NCI-H345 (cell line): ENCODE measurements at regions not wholly inside any gene's neighbourhood (a gene's known extent, or its start where the extent isn't known, plus 50 kb on each side); places are given as distances from the start of the nearest gene placed in this dataset.

ENCODE experiments used
- DNase-seq: peaks from one replicate; lab custom pipeline; 2025; lab: John Stamatoyannopoulos, UW

DNA sequence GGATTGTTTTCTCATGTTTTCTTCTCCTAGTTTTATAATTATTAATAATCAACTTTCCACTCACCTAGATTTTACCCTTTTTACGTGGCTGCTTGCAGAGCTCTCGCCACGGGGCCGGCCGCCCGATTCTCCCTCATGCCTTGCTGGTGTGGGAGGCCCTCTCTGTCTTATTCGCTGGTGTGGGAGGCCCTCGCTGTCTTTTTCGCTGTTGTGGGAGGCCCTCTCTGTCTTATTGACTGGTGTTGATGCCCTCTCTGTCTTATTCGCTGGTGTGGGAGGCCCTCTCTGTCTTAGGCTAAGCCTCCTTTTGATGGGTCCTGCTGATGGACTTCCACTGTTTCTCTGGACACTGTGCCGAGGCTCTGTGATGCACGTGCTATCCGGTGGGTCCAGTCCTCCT is 161.3 kb upstream of the IRX2 start:
- DNase-seq, result no peak

DNA sequence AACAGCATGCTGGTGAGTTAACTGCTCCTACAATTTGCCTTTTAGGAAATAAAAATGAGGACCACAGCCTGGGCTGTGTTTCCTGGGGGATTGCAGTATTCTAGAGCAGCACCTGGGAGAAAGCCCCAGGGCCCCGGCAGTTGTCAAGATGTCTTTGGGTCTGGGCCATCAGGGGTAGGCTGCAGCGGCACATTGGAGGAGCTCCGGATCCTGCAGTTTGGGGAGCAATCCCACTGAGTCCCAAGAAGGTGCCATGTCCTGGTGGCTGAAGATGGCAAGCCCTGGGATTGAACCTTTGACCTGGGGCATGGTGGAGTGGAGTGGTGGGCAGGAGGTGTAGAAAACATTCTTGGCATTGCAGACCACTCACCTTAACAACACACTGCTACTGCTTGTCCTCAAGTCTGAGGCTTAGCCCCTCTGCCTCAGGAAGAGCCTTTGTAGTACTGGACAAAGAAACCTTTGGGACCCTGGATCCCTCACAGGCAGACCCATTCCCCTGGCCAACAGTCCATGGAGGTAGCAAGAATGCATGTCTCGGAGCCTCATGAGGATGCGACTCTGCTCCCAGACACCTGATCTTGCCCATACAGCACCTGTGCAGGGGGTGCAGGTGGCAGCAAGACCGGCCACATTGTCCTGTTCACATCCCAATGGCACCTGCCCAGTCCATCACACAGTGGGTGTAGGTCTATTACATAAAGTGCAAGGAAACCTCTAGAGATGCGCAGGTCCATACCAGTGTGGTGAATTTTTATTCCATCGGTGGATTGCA is 159.1 kb upstream of the IRX2 start:
- DNase-seq, result no peak

DNA sequence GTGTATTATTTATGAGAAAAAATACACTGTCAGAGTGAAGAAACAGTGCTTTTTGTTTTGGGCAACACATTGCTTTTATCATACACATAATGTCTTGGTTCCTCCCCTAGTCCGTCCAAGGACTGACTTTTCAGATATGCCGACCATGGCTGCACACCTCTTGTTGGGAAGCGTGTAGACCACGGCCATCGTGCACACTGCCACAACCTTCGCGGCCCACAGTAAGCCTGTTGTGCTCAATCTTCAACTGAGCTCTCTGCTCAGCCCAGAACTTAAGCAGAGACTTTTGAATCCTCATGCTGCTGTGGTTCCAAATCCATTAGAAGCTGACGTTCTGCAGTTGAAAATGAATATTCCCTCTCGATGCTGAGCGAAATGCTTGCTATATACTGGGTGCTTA is 157.6 kb upstream of the IRX2 start:
- DNase-seq, result no peak

DNA sequence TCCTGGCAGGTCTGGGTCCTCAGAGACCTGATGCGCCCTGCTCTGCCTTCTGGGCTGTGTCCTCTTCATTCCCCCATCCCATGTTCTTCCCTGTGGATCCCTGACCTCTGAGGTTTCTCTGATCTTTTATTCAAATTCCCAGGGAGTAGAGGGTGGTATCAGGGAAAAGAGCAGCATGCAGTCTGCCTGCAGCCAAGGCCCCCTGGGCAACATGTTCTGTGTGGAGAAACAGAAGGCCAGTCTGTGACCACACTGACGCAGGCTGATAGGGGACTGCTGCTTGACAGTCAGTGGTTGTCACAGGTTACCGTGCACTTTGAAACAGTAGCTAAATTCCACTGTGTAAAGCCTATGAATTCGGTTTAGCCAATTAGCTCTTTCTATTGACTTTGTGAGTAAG is 156.6 kb upstream of the IRX2 start:
- DNase-seq, result no peak

DNA sequence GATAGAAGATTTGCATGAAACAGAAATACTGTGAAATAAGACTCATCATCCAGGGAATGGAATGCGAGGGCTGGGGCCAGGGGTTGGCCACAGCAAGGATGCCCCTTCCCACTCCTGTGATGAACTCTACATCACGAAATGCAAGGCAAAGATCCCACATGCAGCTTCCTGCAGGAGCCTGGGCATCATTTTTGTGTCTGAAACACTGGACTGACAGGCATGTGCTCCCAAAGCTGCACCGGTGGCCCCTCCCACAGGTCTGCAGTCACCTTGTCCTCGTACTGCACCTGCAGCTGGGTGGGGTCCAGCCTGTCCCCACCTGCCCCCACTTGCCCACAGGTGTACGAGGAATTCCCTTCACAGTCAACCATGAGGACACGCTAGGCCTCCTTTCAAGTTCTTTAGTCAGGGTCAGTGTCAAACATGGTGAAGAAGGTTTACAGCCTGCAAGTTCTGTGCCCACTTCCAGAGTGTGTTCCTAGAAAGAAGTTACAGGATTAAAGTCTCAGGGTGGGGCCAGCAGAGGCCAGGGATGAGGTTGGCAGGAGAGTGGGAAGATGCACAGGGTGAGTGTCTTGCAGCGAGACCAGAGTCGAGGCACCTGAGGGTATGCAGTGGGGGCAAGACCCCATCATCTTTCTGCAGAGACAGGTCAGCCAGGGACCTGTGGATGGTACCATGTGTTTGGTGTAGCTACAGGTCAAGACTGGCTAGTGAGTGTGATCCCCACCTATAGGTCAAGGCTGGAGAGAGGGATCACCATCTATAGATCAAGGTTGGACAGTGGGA is 155.0 kb upstream of the IRX2 start:
- DNase-seq, result no peak

DNA sequence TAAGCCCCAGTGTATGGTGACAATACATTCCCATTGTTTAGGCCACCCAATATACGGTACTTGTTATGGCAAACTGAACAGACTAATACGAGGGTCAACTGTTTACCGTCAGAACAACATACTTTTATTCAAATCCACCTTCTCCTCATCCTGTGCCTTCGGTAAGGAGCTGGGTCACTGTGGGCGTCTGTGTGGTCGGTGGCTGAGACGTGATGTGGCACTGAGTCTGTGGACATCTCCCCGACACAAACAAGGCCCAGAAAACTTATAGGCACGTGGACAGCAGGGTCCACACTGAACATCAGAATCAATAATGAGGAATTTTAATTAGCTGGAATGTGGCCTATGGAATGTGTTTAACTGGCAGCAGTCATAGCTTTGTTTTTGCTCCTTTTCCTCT is 154.3 kb upstream of the IRX2 start:
- DNase-seq, result no peak

DNA sequence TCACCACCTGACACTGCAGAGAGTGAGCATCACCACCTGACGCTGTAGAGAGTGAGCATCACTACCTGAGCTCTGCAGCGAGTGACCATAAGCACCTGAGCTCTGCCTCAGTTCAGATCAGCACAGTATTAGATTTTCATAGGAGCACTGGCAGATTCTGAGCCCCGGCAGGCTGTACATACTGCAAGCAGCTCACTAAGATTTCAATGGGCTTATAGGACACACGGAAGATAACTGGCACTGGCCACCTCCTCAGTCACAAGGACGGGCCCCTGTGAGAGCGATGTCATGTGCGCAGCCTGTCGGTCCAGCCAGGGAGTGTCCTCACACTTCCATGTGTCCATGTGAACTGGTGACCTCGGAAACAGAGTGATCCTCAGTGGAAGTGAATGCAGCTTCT is 153.5 kb upstream of the IRX2 start:
- DNase-seq, result no peak

DNA sequence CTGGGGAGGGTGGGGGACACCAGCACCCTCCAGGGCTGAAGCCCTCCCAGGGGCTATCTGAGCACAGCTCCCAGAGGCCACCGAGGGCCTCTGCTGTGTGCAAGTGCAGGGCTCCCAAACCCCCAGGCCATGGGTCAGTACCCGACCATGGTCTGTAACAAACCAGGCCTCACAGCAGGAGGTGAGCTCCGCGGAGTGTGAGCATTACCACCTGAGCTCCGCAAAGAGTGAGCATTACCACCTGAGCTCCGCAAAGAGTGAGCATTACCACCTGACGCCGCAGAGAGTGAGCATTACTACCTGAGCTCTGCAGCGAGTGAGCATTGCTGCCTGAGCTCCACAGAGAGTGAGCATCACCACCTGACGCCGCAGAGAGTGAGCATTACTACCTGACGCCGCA is 152.9 kb upstream of the IRX2 start:
- no peak for DNase-seq

DNA sequence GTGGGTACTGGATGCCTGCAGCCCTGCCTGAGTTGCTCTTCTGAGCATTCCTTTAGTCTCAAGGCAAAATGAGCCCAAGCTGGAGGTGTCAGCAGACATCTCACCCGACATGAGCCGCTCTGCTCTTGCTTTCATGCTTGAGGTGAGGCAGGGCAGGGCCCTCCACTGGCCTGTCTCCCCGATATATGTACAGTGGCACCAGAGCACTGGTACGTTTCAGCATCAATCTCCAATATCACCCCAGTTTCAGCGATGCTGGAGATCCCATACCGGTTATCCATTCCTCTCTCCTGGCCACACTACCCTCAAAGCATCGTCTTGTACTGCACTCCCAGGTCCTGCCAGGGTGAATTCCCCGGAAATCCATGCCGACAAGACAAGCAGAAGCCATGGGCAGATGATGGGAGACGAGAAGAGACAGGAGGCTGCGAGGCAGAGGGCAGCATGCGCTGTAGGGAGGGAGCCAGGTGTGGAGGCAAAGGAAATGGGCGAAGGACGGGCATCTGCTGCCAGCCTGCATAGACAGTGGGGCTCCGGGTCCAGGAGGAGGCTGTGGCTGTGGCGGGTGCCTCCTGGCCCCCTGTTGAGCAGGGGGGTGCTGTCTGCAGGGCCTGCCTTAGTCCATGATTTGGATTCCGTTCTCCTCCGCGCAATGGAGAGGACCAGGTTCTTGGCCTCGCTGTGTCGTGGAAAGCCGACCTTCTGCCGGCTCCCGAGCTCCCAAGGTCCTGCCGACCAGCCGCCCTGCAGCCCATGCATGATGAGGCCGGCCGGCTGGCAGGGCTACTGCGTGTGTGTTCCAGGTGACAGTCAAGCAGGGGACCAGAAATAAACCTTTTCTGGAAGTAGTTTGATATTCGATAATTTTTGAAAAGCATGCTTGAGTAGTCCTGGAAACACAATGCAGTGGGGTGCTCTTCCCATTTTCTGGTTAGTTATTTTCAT is 152.2 kb upstream of the IRX2 start:
- no peak for DNase-seq

DNA sequence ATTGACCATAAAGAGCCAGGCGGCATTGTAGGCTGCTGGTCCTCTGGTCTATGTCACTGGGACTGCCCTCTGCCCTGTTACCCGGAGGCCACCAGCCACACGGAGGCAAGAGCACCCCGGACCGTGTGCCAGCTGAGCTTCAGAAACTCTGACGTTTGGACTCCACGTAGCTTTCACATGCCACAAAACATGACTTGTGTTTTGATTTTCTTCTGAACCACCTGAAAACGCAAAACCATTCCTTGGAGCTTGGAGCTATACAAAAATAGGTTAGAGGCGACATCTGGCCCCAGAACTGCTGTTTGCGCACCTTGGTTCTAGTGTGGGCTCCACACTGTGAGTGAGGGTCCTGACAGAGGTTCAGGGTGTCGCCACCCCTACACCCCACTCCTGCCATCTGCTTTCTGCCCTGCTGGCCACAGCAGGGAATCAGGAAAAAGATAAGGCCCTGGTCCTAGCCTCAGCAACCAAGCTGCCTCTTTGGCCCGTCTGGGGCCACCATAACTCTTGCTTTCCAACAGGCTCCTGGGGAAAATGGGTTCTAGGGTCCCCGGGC is 151.3 kb upstream of the IRX2 start:
- no peak for DNase-seq

DNA sequence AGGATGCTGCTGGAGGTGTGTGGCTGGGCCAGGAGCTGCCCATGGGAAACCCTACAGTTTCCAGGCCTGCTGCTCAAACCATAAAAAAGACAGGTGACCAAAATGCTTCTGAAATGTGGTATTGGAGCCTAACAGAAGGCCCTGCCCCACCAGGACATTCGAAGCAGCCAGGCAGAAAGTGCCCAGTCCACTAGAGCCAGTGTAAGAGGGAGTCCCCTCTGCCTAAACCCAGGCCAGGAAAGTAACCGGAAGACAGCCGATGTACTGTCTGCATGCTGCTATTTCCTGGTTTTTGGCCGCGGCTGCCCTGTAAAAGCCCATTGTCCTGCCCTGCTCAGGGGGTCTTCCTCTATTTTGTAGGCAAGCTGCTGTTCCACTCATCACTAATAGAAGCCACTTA is 150.7 kb upstream of the IRX2 start:
- DNase-seq, result no peak

DNA sequence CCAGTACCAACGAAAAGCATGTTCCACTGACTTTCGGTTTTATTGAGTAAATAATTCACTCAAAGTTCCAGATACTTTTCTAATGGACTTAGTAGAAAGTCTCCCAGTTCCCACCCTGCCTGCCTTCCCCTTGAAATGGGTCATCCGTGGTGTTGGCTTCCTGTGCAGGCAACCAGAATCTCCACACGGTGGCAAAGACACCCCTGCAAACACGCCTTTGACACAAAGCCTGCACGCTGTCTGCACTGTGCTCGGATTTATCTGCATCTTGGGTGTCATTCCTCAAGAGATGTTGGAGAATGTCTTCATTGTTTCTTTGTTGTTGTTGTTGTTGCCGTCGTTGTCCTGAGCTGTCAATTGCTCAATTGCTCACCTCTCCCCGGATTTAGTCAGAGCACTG is 150.0 kb upstream of the IRX2 start:
- no peak for DNase-seq

DNA sequence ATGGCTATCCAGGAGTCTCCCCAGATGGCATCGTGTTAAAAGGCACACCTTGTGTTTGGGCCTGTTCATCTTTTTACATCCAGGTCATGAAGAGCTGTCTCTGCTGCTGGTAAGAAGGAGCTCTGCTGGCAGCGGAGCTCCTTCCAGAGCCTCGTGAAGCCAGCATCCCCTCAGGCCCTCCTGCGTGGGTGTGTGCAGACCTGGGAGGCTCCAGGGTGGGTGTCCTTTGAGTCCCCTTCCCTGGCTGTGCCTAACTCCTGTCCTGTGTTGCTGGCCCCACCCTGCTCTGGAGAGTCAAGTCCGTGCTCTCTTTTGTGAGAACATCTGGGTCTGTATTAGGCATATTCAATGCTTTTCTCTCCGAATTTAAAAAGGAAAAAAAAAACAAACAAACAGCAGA is 149.6 kb upstream of the IRX2 start:
- no peak for DNase-seq

DNA sequence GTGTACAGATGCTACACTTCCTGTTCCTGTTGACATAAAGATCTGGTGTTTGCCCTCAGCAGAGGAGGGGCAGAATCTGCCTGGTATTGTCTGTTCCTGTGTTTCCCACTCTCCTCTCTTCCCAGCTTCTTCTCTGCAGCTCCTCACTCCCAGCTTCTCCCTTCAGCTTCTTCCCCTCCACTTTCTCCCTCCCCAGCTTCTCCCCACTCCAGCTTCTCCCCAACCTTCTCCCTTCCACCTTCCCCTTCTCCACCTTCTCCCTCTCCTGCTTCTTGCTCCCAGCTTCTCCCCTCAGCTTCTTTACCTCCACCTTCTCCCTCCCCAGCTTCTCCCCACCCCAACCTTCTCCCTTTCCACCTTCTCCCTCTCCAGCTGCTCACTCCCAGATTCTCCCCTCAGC is 148.9 kb upstream of the IRX2 start:
- DNase-seq, result no peak

DNA sequence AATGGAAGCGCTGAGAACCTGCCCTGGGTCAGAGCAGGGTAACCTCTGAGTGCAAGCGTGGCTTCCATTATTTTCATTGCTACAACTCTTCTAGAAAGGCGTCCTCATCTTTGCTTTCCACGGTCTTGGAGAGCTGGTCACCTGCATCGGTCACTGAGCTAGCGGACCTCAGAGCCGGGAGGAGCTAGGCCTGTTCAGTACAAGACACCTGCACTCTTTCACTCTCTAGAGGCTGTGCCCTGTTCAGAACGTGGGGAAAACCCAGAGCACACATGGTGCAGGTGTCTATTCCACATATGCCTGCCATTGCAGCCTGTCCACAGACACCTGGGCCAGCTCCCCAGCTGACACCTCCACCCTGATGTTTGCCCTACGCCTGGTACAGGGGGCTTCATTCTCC is 147.8 kb upstream of the IRX2 start:
- DNase-seq, result no peak

DNA sequence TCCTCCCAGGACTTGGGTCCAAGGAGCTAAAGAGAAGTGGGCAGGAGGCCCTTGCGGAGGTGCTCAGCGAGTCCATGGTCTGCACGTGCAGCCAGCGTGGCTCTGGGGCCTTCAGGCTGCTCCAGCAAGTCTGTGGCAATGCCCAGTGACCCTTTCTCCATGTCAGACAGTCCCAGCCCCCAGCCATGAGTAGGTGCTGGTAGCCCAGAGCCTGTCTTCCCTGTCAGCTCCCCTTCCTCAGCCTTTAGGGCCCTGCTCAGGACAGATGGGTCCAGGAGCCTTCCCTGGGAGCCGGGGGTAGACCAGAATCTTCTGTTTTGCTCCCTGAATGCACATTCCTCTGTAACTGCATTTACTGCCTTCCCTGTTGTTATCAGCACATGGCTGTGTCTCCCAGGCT is 147.2 kb upstream of the IRX2 start:
- DNase-seq, result no peak

DNA sequence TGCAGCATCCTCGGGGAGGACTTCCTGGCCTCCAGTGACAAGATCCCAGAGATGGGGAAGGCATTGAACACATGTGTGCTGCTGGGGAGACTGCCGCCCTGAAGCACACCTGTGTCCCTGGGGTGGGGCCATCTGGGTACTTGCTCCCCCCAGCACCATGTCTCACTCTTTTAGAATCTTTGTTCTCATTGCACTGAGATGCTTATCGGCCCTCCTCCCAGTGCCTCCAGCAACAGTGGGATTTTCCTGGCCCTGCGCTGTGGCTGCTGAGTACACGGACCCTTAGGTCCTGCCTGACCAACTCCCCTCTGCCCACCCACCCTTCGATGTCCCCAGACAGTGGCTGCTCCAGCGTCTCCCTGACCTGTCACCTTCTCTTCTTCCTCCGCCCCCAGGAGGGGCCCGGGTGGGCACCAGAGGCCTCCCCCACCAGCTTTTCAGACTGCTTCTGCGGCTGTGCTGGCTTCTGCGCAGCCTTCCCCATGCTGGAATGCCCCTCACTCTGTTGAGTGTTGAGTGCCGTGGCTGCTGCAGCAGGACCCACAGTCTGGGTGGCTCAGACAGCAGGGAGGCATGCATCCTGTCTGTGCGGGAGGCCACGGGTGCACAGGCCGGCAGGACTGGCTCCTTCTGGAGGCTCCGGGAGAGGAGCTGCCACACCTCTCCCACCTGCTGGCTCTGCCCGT is 145.9 kb upstream of the IRX2 start:
- no peak for DNase-seq

DNA sequence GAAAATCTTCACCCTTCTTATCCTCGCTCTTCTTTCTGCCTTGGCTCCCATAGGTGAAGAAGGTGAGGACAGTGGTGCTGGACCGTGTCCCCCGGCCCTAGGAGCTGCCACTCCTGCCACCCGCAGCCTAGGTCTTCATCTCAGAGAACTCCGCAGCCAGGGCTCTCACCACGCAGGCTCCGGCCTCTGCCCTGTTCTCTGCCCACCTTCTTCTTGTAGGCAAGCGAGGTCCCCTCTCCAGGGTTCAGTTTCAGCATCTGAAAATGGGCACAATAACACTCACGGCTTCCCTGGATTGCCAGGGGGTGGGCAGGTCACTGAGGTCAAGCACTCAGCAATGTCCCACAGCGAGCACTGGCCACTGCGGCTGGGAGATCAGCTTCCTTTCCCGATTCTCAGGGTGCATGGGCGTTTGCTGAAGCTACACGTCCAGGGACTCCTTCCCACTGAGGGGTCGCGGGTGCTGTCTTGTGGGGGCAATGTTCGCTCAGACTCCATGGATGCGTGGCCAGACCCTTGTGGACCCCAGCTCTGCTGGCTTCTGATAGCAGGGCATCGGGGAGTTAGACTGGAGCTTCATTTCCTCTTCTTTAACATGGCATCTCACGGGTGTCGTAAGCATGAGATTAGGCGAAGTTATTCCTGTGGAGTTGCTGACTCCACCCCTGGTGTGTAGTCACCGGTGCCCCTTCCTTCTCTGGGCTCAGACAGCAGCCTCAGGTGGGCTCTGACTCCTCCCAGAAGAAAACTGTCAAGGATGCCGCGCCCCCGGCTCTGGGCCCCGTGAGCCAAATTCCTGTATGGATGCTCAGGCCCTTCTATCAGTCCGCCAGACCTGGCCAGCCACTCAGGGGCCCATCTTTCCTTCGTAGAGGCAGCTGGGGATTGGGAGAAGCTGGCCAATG is 145.1 kb upstream of the IRX2 start:
- no peak for DNase-seq

DNA sequence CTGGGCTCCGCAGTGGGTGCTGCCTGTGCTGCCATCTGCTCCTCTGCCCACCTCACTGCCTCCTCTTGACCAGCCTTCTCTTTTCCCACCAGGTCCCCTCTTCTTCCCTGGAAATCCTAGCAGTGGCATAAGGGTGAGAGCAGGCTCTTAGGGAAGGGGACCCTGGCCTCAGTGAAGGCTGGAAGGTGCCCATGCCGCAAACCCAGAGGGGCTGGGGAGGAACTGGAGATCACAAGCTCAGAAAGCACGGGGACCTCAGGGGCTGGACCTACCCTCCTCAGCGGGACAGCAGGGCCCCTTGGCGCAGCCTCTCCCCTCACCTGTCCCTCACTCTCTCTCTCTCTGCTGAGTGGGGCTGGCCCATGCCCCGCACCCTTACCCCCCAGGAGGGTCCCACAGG is 144.4 kb upstream of the IRX2 start:
- no peak for DNase-seq

DNA sequence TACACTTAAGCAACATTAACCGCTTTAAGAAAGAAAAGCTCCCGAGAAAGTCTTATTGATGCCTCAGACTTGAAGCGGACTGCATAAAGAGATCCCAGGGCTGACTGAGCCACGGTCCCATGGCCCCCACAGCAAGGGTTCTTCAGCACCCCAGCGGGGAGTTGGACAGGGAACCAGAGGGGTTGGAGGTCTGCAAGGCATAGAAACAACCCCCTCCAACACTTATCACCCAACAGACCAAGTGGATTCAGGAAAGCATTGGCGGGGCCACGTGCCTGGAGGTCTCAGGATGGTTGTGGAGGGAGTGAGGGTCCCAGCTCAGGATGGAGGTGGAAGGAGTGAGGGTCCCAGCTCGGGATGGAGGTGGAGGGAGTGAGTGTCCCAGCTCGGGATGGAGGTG is 143.7 kb upstream of the IRX2 start:
- DNase-seq, result no peak

DNA sequence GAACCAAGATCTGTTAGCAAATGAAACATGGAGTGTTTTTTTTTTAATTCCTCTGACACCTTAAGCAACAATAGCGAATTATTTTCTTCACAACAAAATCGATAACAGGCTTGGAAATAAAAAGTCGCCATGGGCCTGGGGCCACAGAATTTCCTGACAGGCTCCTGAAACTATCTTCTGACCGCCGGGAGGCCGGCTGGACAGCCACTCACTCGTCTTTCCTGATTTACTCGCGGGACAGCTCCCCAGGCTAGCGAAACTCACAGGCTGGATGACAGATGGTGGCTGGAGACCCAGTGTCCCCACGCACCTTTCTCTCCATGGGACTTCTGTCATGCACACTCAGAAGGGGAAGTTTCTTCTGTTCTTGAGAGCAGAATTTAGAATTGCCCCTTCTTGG is 143.3 kb upstream of the IRX2 start:
- DNase-seq, result no peak
